Superior temporal gyrus (tissue), 1 donor: ENCODE measurements at regions not wholly inside any gene's neighbourhood (a gene's known extent, or its start where the extent isn't known, plus 50 kb on each side); places are given as distances from the start of the nearest gene placed in this dataset.

Experiments used
- DNase-seq: peaks from one replicate; pipeline ENCODE4 v3.0.0-alpha.2; 2016; ENCODE audit errors: extremely low spot score

DNA sequence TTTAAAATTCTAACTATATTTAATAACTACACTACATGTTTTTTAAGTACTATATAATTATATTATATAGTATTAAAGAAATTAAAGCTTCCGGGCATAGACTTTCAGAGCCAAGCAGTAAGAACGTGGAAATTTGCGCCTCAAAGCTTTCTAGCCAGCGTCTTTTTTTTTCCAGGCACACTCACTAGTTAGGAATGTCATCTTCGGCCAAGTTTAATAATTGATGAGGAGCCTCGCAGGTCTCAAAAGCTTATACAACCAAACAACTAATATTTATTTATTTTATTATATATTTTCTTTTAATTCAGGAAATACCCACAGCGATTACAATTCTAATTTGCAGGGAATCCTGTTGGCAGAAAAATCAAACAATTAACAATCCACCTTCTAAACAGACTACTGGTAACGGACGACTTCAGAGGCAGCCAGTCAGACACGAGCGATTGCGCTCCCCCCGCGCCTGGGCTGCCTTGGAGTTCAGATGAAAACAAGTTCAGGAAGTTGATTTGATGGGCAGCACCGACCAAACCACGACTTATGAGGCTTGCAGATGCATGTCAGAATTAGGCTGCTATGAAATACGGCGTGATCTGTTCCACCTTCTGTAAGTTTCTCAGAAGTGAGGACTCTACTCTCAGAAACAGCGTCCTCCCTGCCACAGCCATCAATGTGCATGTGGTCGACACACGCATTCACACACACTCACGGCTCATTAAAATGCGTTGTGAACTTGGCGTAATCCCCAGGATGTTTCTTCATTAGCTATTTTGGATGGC is 431.8 kb upstream of the MGMT start:
- DNase-seq: no peak

DNA sequence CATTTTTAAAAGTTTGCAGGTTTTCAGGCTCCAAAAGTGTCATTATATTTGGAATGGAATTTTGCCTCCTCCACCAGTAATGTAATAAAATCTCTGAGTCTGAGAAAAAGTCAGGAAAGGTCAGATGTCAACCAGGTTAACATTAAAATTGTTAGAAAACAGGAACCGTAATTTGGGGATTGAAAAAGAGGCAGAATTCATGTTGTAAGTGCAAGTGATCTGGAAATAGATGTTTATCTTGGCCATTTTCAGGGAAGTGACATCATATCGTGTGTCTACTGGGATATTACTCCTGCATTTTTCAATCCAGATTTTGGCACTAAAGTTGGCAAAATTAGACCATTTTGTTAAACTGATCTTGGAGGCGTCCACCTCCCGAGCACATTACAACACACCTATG is 428.5 kb upstream of the MGMT start:
- no peak for DNase-seq

DNA sequence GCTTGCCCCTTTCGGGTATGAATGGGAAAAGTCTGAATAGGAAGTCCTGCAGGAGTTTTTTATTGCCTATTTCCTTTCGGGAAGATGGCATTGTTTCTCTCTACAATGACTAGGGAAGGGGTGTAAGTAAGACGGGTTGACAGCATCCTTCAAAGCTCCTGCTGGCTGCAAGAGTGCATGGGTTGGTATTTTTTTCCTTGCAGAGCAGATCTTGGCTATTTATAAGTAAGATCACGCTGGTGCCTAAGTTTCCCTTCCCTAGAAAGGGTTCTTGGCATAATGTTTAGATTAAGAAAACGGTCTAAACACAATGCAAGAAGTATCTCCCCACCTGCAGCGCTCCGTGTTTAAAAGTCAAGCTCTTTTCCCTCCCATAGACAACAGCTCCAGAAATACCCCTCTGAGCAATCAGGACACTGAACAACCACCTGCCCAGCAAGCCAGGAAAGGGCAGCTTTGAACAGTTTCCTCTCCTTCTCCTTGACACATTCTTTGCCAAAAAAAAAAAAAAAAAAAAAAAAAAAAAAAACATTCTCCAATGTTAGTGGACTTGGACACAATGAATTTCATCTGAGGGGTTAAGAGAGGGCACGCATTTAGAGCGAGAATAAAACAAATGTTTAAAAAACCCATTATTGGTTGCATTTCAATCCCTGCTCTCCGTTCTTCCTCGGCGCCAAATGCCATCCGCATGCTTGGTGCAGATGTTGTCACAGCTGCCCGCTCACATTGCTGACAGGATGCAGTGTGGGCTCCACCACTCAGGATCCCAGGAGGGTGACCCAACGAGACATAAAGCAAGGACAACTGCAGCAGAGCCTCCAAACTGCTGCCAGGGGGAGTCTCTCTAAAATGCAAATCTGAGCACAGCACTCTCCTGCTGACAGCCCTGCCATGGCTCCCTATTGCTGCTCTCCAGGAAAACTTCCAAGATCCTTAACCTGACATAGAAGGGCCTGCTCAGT is 427.4 kb upstream of the MGMT start:
- no peak for DNase-seq

DNA sequence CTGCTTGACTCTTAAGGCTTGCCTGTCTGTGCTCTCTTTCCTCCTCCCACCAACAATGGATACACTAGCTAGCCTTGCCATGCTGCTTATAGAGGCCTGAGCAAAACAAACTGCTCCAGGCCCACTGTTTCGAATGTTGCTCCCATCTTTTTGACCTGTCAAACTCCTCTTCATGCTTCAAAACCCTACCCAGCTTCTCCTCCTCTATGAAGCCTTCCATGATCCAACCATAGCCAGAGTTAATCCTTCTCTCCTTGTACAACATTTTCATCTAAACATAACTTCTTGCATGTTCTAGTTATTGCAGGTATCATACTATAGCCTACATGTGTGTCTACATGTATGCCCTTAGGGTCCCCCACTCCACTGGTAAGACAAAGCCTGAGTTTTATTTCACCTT is 426.7 kb upstream of the MGMT start:
- DNase-seq: no peak

DNA sequence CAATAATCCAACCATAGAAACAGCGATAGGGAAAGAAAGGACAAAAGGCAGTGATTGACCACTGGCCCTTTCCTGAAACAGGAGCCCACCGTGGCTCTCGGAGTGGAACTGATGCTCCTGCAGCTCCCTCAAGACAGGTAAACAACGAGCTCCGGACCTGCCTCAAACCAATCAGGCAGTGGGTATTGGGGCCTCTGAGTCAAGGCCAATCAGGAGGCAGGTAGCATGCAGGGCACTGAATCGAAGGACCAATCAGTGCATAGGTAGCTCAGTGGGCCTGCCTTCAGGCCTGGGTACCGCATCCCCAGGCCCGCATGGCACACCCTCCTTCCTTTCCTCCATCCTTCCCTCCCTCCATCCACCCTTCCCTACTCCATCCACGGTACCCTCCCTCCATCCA is 425.1 kb upstream of the MGMT start:
- DNase-seq: no peak

DNA sequence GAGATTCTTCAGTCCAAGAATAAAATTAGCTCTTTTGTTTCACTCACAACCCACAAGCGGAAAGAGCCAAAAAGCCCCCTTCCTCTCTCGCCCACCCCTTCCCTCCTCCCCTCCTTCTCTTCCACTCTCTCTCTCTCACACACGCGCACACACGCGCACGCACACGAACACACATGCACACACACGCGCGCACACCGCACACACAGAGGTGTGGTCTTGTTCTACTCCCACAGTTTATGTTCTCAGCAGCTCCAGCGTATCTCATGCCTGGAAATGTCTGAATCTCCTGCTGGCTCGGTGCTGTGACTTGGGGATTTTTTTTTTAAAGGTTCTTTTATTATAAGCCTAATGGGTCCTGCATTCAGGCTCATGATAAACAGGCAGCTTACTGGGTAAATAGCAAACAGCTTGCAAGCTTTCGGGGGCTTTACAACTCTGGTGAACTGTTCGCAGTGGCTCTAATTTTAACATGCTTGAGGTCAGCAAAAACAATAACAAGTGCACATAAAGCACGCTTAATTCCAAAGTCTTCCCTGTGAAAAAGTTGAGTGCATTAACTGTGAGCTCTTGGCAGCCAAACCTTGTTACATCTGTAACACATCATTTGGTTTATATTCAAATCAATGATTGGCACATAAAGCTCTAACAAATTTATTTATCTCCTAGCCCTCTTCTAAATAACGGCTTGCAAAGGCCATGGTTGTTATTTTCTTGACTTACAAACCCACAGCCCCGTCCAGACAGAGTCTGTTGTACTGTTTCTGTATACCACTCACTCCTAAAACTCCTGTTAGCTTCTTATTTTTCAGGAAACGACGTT is 424.1 kb upstream of the MGMT start:
- no peak for DNase-seq

DNA sequence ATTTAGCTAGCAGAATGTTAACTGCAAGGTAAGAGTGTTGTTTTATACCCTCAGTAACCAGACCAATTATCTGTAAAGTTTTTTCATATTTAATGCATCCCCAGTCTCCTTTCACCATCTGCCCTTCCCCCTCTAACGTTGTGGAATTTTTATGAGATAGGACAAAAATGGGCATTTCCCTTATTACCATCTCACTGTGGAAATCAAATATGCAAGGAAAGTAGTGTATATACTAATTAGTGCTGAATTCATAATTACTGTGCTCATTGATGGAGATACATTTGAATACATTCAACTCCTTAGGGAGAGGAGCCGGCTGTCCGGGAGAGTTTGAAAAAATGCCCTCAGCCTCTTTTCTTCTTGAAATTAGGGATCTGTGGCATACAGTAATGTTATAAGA is 423.4 kb upstream of the MGMT start:
- DNase-seq: no peak

DNA sequence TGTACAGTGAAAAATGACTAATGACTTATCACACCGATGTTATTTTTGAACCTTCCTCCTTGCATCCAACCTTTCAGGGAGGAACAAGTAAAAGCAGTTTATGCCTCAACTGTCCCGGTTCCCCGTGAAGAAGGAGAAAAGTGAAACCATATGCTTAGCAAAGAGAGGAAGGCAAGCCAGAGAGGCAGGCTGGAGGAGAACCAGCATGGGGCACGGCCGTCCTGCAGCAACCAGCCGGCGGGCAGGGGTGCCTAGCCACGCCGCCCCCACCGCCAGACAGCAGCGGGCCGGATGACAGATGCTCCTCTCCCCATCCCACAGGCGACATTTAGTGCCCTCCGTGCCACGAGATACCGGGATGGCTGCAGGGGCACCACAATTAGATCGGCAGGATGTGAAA is 421.4 kb upstream of the MGMT start:
- DNase-seq: no peak

DNA sequence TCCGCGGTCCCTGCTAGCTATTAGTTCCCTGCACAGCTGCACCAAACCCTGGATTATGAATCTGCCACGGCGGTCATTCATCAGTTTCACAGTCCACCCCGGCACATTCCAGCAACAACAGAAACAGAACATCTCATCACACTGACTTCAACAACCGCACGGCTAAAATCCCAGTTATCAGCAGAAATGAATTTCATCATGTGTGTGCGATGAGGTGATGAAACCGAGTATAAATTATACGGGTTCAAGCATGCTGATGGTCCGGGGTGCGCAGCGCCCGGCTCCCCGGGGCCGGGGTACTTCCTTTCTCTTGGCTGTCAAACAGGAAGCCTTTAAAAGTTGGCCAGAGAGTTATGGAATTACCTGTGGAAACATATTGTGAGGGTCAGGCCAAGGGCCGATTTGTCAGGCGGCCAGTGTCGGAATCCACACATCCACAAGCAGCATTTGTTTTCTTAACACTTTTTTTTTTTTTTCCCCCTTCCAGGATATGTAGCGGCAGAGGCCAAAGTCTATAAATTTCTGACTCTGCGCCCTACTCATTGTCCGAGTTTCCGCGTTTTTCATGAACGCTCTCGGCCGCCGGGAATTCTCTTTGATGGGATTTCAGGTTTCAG is 420.9 kb upstream of the MGMT start:
- DNase-seq: no peak

DNA sequence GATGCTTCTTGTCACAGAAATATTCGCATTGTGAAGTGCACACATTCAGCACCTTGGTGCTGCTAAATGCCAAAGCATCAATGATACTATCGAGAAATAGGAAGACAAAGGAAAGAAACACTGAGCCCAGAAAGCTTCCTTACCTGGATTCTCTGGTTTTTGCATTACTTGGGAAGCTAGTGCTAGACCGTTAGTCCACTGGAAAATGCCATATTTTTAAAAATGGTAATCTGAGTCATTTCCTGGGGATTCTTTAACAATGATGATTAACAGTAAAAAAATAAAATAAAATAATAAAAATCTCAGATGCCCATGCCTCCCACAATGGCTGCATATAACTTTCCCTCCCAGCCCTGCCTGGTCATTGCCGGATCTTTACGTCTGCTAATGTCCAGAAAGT is 420.1 kb upstream of the MGMT start:
- no peak for DNase-seq

DNA sequence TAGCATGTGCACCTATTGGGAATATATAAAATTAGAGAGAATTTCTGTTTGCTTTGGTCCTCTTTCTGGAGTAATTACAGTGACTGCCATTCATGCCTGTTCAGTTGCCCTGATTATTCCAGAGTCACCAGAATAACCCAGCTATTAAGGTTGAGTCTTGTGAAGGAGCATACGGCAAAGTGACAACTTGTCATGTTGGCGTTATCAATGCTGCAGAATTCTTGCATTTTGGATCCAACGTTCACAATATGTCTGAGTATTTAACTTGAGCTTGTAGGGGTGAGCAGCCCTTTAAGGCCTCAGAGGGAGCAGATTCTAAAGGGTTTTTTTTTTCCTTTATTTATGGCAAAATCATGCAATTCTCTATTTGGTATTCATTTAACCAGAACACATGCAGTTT is 419.4 kb upstream of the MGMT start:
- DNase-seq: no peak

DNA sequence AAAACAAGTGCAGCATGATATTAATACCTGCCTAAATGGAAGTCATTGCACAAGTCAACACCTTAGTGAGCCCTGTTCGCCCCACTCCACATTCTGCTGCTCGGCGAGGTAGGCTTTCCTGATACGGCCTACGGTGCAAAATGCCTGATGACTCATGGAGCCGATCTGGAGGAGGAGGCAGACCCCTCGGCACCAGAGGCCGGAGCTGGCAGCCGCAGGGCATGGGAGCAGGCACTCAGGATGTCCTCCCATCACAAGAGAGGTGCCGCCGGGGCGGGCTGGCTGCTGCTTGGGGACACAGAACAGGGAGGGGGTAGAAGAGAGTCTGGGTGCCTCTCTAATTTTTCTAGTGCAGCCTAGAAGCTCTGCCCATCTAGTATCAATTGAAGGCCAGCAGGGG is 418.5 kb upstream of the MGMT start:
- no peak for DNase-seq

DNA sequence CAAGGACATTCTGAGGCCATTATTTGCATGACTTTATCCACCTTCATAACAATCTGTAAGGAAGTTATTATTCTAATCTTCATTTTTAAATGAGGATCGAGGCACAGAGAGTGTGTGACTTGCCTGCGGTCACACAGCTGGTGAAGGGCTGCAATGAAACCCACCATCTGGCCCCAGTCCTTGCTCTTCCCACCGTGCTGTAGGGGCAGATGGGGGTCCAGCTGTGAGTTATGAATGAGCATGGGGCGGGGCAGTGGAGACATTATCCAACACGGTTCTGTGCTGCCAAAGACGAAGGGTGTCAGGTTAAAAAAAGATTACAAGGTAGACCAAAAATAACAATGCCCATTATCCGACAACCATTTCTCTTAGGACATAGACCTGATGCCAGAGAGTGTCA is 417.5 kb upstream of the MGMT start:
- DNase-seq: no peak

DNA sequence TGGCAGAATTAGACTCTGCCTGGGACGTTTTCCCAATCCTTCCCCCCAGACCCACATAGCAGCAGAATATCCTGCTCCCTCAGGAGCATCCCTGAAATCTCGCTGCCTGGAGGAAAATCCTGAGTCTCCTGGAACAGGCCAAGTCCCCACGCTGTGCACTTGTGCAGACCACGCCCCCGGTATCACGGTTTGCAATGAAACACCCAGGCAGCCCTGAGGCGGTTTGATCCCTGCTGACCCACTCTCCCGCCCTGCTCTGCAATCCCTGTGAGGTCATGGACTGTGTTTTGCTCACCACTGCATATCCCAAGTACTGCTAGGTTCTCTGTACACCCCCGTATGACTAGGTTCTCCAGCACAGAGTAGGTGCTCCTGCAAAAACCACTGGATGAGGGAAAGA is 411.8 kb upstream of the MGMT start:
- DNase-seq: no peak

DNA sequence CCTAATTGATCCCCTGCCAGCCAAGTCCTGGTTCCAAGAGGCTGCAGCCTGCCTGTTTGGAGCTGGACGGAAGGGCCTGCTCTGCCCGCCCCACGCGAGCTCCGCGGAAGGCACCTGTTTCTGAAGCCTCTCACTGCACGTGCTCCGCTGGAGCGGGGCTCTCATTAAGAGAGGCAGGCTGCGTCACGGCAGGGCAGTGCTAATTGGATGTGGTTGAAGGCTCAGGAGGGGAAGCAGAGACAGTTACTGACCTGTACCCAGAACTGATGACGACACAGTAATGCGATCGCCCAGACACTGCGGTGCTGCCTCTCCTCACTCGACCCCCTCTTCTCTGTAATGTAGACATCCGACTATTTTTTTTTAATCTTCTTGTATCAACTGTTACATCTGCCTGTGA is 411.1 kb upstream of the MGMT start:
- DNase-seq: no peak

DNA sequence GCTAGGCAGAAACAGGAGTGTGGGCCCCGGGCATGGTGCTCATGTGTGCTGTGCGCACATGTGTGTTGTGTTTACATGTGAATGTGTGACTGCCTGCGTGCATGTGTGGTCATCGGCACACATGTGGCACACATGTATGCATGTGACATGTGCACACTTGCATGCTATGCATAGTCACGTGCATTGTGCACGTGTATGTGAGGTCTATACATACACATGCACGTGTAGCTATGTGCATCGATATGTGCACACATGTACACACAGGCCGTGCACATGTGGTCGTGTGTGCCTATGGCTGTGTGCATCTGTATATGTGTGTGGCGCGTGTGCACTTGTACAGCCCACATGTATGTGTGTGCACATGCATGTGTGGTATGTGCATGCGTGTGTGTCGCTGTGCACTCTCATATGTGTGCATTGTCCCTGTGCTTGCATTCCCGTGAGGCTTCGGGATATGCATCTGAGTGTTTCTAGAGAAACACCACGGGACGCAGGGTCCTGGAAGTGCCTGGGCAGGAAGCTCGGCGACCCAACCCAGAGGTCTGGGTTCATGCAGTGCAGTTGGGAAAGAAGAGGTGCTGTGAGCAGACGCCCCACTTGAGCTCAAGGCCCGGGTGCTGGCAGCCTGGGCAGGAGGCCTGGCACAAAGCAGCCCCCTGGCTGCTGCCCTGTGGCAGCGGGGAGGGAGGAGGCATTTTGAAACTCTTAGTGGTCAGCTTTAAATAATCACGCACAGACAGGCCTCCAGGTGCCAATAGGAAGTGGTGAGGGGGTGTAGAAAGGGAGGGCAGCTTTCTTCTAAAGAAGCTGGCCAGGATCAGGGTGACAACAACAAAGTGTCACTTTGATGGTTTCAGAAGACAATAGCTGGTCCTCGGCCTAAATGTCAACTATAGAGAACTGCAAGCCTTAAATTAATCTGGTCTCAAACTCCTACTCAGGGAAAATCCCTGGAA is 410.0 kb upstream of the MGMT start:
- DNase-seq: no peak

DNA sequence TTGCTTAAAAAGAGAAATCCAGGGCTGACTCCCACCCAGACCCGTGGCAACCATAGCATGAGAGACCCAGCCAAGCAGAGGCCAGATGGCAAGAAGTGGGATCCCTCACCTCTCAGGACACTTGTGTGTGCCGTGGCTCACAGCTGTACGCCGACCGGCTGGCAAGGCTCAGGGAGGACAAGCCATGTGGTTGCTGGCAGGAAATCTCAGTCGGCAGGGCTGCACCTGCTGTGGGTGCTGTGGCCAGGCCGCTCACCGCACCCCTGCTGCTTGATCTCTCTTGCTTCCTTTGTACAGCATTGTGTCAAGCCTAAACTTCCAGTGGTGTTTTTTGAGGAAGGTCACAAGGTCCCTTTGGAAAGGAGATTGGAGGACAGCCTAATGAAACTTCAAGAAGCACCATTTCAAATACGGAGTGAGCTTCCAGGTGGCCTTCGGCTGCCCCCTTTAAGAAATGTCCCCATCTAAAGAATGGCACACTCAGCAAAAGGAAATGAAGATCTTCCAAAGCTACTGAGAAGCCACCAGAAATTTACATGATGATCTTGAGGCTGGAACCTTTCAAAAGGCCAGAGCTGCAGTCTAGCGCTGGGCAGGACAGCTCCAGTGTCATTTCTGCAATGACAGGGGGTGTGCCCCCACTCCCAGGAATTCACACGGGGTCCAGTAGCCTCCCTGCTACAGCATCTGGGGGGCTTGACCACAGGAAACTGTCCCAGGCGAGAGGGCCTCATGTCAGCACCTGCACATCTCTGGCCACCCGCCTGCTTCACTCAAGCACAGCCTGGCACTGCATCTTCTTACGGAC is 409.0 kb upstream of the MGMT start:
- no peak for DNase-seq

DNA sequence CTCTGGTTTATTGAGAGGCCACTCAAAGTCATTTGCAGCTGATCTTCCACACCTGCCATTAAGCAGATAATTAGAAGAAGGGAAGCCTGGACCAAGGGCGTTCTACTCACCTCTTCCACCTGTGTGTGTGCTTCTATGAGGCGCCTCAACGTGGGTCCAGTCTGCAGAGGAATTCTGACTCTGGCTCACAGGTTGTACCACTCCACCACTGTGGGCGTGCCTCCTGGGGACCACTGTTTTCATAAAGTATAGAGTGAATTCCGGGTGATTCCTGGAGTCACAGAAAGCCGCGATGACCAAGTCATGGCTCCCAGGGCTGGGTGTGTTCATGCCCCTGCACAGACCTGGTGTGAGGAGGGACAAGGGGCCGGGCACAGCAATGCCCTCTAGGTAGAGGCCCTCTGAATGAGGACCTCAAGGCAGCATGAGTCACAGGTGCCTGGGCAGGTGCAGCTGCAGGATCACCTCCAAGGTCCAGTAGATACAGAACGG is 408.3 kb upstream of the MGMT start:
- no peak for DNase-seq

DNA sequence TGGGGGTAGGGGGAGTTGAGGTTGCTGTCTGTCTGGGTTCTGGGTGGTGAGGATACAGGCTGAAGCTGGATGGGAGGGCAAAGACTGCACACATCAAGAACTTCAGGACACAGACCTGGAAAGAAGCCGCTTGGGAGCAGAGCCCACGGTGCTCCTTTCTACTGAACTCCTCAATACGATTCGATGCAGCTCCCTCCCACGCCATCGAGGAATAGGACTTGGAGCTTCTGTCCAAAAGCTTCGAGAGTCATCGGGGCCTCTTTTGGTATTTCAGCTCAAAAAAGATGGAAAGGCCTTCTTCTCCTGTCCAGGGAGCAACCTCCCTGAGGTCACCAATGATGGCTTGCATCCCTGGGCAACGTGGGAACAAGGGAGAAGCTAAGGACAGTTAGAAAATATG is 407.1 kb upstream of the MGMT start:
- no peak for DNase-seq

DNA sequence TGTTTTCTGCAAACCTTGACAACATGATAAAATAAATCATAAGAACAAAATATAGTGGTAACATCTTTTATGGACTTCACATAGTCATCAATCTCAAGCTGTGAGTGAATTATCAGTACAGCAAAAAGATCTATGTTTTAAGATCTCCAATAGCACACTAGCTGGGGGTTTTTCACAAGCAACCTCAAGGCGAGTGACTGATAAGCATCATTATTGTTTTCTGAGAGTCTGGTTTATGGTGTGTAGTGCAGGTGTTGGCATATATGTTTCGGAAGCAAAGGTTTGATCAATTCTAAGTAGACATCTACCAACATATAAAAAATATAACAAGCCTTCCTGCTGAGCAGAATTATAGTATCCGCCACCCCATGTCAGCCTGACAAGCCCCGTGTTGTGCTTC is 403.8 kb upstream of the MGMT start:
- no peak for DNase-seq
